ENCODE measurements at regions not wholly inside any gene's neighbourhood (a gene's known extent, or its start where the extent isn't known, plus 50 kb on each side); places are given as distances from the start of the nearest gene placed in this dataset.

GRCh38 chr2:183438541-183438940 is 314.3 kb downstream of the NUP35 start:
- TF ChIP-seq CTCF (IDR thresholded peaks at IDR 0.05) = no peak
- TF ChIP-seq POLR2AphosphoS5 (IDR thresholded peaks at IDR 0.05) = no peak
